H4 (cell line): ENCODE measurements at regions not wholly inside any gene's neighbourhood (a gene's known extent, or its start where the extent isn't known, plus 50 kb on each side); places are given as distances from the start of the nearest gene placed in this dataset.
A peak's percentile ranks its signal among the peaks of the same experiment; 100 is the strongest.

ENCODE experiments used
- DNase-seq: peaks from one replicate; pipeline ENCODE4 v3.0.0-alpha.2; 2015; ENCODE audit warnings: low spot score

DNA sequence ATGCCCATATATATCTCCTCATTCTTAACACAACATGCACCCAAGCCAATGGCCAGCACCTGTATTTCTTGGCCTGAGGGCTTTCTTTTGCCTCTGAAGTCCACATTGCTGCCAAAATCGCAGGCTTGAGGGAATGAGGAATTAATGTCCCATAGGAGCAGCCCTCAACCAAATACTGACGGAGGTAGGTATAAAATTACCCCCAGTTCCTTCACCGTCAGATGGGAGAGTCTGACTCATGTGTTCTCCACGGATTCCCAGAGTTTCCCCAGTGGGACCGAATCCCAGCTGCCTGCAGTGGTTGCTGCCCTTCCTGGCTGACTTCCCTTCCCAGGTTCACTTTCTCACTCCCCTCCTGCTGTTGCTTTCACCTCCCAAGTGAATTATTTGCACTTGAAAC is 602.2 kb upstream of the NOX3 start:
- no peak for DNase-seq

DNA sequence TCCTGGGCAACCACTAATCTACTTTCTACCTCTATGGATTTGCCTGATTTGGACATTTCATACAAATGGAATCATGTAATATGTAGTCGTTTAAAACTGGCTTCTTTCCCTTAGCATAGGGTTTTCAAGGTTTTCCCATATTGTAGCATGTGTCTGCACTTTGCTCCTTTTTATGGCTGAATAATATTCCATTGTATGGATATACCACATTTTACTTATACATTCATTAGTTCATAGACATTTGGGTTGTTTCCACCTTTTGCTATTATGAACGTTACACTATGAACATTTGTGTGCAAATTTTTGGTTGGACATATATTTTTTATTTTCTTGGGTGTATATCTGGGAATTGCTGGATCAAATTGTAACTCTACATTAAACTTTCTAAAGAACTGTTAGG is 600.4 kb upstream of the NOX3 start:
- no peak for DNase-seq

DNA sequence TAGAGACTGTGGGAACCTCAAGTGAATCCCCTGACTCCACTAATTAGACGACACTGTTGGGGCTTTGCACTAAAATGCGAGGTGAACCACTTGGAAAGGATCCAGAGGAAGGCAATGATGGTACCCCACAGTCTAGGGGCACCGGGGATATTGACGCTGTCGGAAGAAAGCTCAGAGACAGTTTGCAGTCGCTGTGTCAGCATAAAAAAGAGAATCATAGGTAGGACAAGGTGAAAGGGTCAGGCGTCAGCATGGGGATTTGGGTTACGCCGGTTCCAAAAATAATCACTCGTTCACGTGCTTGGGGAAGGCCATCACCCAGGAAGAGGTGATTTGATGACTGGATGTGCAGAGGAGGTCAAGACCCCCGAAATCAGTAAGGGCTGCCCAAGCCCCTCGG is 598.0 kb upstream of the NOX3 start:
- no peak for DNase-seq

DNA sequence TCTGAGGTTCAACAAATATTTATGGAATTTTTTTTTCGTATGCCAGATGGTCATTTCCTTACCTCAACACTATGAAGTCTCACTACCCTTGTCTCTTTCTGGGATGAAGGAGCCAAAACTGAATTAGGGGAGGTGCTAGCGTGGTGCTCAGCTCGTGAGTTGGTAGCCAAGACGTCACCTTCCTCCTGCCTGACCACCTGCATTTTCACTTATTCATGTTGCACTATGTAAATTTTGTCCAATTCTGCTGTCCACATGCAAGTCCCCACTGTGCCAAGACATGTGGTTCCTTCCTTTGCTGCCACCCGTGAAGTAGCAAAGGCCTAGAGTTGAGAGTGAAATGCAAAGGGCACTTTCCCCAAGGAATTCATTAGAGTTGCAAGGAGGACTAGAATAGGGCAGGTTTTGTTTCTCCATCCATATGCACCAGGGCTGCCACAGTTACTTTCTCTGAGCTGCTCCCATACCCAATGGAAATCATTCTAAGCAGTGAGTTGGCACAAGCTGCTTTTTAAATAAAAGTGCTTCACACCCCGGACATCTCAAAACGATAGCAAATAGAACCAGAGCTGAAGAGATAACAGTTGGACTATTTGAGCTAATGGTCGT is 591.3 kb upstream of the NOX3 start:
- DNase-seq = no peak

DNA sequence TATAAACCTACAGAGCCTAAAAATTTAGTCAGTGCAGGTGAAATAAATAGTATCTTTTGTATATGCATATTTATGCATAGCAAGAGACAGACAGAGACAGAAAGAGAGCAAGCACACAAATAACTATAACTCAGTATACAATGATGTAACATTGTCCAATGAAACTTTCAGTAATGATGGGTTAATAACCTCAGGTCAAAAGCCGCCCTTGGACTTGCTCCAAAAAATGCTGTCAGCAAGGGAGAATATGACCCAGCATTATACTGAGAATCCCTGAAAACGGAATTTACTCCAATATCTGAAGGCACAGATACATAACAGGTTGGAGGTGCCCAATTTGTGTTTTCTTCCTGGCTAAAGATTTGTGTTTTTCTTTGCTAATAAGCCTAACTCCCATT is 590.6 kb upstream of the NOX3 start:
- DNase-seq = no peak

DNA sequence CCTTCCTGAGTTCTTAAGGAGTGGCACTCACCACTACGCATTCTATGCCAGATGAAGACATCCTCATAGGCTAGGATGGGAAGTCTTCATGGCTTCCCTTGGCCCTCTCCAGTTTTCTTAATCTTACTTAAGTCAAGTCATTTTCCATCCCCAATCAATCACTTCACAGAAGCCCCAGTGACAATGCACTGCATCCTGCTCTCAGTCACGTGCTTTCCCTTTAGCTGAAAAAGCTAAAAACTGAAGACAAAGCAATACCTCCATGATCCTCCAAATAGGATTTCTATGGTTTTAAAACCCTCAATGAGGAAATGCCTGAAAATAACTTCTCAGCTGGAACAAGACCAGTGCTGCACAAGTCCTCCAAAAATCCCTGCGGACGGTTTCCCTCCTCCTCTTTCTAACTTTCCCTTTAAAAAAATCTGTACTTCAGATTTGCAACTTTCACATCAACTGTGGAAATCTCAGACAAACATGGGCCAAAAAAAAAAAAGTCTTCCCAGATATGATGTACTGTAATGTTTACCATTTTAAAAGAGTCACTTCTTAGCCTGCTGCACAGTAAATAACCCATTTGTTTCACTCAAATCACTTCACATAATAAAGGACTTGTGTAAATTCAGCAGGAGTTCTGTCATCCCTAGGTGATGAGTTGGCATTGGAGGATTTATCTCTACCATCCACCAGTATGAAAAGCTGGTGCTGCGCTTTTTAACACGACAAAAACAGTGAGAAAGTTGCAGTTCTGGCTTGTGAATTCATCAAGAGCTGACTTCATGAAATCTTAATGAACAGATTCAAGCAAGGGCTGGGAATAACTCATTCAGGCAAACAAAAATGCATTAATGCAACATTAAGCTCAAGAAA is 590.0 kb upstream of the NOX3 start:
- no peak for DNase-seq

DNA sequence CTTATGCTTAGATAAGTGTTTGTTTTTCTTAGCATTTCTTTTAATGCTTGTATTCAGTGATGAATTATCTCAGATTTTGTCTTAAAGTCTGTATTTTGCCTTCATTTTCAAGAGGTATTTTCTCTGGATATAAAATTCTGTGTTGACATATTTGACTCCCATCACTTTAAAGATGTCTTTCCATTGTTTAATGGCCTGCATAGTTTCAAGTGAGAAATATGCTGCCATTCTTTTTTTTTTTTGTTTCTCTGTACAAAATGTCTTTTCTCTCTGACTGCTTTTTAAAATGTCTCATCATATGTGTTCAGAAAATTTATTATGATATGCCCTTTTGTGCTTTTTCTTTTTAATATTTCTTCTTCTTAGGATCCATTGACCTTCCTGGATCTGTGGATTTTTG is 578.0 kb upstream of the NOX3 start:
- DNase-seq = no peak

DNA sequence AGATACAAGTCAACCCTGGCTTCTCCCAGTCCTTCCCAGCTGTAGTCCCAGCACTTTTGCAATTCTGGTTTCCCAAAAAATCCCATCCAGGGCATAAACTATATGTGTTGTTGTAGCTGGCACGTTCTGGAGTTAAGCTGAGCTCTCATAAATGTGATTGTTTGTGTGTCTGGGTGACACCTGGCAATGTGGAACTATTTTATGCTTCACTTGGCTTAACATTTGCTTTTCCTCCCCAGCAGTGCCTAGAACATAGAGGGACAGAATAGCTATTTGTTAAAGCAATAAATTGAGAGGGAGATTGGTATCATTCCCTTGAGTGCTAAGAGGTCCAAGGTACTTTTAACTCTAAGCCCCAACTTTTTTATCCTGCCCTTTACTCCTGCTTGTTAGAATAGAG is 575.9 kb upstream of the NOX3 start:
- DNase-seq = no peak

DNA sequence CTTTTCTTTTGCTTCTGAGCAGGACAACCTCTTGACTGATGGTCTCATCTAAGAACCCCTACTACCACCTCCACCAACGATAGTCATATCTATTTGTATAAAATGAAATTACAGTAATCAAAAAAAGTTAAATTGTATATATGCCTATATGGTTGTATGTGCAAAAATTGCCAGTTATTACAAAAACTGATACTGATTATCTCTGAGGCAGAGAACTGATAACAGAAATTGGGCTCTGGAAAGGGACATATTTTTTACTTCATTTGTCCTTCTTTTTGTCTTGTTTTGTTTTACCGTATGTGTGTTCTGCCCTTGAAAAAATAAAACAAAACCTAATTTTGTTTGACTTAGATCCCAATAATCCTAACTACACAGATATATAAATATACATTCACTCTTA is 574.4 kb upstream of the NOX3 start:
- DNase-seq = no peak

DNA sequence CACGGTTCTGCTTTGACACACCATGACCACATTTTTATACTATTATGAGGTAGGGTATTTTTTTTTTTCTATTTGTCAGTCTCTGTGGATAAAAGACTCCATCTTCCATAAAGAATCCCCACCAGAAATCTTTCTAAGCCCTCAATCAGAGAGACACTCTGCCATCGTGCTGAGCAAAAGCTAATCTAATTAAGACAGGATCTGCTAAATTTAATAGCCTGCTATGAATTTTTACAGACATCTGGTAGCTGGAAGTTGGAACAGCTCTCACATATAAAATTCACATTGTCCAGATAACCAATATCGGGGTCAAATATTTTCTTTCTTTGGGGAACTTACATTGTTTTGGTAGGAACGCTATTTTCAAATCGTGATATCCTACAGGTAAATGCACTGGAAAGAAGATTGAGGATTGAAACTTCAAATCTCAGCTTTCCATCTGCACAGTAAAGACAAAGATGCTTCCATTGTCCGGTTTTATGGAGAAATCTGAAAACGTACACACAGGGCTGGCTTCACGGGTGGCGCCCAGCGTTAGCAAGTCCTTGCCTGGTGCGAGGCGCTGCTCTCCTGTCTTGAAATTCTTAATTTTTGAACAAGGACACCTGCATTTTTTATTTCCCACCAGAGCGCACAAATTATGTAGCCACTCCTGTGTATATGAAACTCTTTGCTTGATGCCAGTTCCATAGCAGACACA is 573.8 kb upstream of the NOX3 start:
- DNase-seq = no peak

DNA sequence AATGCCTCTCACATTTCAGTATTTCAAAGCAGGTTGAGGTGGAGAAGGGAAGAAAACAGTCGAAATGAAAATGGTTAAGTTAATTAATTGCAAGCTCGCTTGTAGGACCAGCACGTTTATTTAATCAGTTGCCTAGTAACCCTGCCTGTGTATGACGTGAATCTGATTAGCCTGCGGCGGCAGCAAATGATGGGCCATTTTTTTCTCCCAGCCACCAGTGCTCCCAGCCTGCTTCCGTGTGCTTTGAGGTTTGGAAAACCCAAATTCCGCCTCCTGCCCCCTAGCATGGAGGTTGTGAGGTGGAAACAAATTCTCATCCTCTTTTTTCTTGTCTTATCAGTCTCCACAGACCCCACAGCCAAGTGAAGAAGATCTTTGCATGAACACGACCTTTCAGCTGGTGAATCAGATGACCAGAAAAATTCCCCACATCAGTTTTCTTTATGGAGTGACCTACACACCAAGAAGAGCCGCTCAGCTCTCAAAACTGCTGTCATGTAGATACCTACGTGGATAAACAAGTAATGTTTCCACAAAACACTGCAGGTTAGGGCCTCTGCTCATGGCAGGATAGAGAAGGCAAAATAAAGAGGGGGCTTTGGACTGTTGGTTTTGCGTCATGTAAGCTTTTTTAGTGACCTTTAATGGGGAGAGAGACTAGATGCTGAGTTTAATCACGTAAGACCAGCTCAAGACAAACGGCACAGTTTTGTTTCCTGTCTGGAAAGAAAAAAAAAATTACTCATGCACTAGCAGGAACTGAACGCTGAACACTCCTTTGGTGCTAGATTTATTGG is 572.9 kb upstream of the NOX3 start:
- DNase-seq = no peak

DNA sequence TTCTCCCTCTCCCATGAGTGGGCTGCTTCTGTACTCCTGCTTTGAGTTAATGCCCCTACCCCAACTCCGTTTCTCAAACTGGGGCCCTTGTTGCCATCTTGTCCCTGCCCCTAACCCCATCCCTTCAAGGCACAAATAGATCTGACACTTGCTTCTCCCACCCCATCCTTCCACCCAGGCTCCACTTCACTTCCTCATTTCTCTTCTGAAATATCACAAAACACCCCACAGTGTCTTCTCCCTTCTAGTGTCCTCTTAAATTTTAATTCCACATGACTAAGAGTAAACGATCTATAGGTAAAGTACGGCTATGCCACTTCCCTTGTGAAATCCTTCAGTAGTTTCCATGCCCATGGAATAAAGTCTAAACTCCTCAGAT is 571.6 kb upstream of the NOX3 start:
- DNase-seq = no peak

DNA sequence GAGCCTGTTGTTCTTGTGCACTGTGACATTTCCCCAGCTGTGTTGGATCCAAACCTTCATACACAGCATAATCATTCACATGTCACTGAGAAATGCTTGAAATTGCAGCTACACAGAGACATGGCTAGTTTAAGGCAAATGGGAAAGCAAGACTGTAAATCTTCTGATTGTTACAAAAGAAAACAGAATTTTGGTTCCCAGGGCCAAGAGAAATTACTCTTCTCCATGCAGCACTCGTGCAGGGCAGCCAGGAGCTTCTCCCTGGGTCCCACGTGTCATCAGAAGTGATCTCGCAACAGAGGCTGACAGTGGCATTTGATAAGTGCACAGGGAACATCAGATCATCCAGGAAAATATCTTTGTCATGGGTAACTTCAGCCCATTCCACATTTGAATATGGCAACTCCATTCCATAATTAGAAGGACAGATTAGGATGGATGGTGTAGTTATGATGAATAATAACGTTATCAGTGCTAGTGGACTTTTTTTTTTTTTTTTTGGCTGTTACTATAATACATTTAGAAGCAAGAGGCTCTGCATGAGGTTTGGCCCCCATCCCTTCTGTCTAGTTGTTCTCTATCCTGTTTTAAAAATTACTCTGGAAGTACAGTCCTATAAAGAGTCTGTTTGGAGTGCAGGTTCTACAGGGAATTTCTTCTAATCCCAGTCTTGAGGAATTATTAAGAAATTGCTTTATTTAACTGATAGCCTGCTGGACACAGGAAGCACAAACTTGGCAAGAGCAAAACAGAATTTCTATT is 571.0 kb upstream of the NOX3 start:
- DNase-seq = no peak

DNA sequence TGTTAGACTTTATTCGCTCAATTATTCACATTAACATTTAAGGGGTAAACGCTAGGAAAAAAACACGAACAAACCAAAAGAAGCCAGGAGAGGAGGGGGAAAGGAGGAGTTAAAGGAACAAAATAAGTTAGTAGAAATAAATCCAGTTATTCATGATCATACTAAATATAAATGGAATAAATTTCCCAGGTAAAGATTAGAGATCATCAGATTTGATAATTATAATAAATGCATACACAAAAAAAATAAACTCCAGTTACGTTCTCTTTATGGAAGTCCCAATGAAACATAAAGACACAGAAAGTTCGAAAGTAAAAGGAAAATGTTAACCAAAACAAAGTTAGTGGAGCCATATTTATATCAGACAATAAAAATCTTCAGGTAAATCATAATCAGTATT is 568.7 kb upstream of the NOX3 start:
- DNase-seq = no peak

DNA sequence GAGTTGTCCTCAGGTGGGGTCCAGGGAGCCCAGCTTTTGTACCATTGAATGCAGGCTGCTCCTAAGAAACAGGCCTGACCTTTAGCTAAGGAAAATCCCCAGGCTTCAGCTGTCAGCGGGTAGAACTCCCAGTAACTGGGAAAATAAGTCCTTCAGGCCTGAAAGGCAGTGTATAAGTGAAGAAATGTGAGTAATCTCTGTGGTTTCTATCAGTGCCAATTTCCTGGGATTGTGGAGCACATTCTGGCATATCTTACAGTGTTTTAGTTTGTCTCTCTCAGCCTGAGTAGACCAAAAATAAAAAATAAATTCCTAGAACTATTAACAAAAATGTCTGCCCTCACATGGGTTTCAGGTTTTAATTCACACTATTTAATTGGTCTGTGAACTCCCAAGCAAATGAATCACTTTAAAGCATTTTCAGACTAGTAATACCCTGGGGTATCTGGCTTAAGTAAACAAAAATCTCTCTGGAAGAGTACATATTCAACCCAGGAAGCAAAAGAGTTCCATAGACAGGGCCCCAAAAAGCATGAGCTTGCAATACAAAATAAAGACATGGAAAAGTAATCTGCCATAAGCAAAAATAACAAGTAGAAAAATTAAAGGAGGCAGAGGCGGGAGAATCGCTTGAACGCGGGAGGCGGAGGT is 566.2 kb upstream of the NOX3 start:
- DNase-seq = peak; percentile 68

DNA sequence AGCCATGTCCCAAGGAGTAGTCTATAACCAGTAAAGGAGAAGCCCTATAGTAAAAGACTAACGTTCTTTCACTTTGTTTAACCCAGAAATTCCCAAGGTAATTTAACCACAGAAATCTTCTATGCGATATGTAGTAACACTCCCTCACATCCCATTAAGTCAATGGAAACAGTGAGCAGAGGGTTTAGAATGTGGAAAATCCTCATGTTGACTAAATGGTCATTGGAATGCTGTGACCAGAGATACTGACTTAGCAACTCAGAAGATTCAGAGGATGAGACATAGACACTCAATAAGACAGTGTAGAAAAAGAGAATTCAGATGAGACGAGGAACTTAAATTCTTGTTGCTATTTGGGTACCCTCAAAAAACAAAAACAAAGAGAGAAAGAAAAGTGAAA is 562.2 kb upstream of the NOX3 start:
- no peak for DNase-seq

DNA sequence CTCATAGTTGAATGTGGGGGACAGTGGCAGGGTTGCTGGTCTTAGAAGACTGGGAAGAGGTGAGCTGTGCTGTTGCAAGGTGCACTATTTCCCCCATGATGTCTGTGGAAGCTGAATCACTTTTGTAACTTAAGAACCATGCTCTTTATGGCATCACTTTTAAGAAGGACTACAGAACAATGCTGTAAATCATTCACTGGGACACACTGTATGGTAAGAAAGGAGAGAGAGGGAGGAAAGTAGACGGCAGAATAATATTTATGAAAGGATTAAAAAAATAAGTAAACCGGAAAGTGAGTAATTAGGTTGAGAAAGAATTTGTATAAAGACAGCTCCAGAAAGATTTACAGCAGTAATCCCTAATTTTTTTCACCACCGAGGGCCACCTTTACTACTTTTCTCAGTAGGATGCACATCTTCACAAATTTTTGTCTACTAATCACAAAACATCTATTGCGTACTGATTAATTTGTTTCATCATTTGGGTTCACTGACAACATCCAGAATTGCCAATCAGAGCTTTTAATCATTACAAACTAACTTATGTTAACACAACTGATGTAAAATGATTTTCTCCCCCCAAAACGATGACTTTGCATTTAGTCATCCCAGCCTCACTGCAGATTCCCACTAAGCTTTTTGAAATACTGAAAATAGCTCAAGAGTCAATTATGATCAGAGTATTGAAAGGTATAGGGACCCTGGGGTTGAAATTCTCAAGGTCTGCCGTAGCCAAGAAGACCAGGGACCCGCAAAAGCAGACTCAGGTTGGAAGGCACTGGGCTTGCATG is 560.7 kb upstream of the NOX3 start:
- no peak for DNase-seq

DNA sequence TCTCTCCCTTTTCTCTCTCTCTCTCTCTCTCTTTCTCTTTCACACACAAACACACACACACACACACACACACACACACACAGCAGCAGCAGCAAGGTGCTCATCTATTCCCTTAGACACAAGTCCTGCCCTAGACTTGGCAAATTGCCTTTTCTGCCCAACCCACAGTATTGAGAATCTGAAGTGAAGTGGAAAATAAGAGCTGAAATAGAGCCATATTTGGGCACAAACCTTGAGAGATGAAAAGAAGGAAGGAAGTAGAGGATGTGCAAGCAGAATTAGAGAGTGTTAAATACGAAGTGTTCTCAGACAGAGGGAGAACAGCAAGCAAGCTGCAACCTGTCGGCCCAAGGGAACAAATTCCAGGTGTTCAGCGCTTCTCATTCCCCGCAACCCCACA is 557.5 kb upstream of the NOX3 start:
- DNase-seq = peak; percentile 7

DNA sequence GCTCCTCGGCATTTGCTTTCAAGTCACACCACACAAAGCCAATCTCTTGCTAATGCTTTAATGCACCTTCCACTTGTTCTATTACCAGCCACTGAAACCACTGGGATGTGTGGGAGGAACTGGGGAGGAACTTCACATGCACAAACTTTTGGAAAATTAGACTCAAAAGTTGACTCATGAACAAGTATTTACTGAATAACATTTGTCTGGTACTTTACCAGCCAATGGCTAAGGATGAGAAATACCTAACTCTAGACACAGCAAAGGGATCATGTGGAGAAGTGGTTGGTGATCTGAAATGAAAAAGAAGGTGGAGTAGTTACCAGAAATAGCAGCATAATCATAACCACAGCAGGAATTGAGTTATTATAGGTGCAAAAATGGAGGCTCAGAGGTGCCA is 554.0 kb upstream of the NOX3 start:
- DNase-seq = no peak

DNA sequence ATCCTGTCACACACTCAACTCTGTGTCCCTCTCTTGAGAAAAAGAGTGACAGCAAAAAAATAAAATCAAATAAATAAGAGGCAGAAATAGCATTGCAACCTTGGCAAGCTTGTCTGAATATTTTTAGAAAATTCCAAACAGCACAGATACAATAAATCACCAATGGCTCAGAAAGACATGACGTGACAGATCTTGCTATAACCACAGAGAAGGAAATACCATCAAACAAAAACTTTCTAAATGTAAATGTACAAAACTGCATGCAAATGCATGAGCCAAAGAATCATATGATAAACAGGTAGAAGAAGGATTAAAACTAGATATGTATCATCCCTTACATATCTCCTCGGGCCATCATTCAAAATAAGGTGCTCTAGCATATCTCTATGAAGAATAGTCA is 549.2 kb upstream of the NOX3 start:
- no peak for DNase-seq
